Mesenchymal stem cell (in vitro differentiated cells and primary cell): ENCODE measurements at regions not wholly inside any gene's neighbourhood (a gene's known extent, or its start where the extent isn't known, plus 50 kb on each side); places are given as distances from the start of the nearest gene placed in this dataset.

Experiments used
- DNase-seq: peaks from one replicate; pipeline ENCODE4 v3.0.0-alpha.2; 2013
- H2AFZ ChIP-seq: one replicate; pipeline ENCODE4 v1.6.1; 2013; ENCODE audit warnings: low read depth, mild to moderate bottlenecking, control low read depth, inconsistent platforms, low read length, moderate library complexity
- H2AK5ac ChIP-seq: 2 replicates; pipeline ENCODE4 v1.6.1; 2013; ENCODE audit warnings: low read length, moderate library complexity, mild to moderate bottlenecking, inconsistent platforms; ENCODE audit not compliant: severe bottlenecking
- H2BK120ac ChIP-seq: one replicate; pipeline ENCODE4 v1.6.1; 2013; ENCODE audit warnings: low read depth, mild to moderate bottlenecking, inconsistent platforms, low read length, moderate library complexity
- H2BK12ac ChIP-seq, 2 experiments: one replicate each; pipeline ENCODE4 v1.6.1; 2013; ENCODE audit warnings: inconsistent platforms in 2 of 2, low read length in 2 of 2, mild to moderate bottlenecking in 2 of 2, moderate library complexity in 2 of 2, control low read depth in 1 of 2
- H2BK15ac ChIP-seq: one replicate; pipeline ENCODE4 v1.6.1; 2013; ENCODE audit warnings: mild to moderate bottlenecking, low read depth, inconsistent platforms; ENCODE audit not compliant: poor library complexity, severe bottlenecking
- H2BK5ac ChIP-seq: 2 replicates; pipeline ENCODE4 v1.6.1; 2013; ENCODE audit warnings: low read depth, mild to moderate bottlenecking, low read length, control low read depth, inconsistent platforms; ENCODE audit not compliant: poor library complexity, severe bottlenecking
- H3K14ac ChIP-seq, 2 experiments: one replicate each; pipeline ENCODE4 v1.6.1; 2013; ENCODE audit warnings: inconsistent platforms in 2 of 2, low read length in 2 of 2, control low read depth in 1 of 2, mild to moderate bottlenecking in 1 of 2, moderate library complexity in 1 of 2
- H3K18ac ChIP-seq, 2 experiments: one replicate each; pipeline ENCODE4 v1.6.1; 2013; ENCODE audit warnings: inconsistent platforms in 2 of 2, low read length in 2 of 2, control low read depth in 1 of 2, low read depth in 1 of 2, mild to moderate bottlenecking in 1 of 2
- H3K23ac ChIP-seq, 2 experiments: one replicate each; pipeline ENCODE4 v1.6.1; 2013; ENCODE audit warnings: inconsistent platforms in 2 of 2, low read length in 2 of 2, mild to moderate bottlenecking in 2 of 2, moderate library complexity in 2 of 2, control low read depth in 1 of 2
- H3K27ac ChIP-seq: 2 replicates; pipeline ENCODE4 v1.5.1; 2013; ENCODE audit warnings: mild to moderate bottlenecking, moderate library complexity, low read length, control low read depth, inconsistent platforms; ENCODE audit not compliant: poor library complexity, severe bottlenecking
- H3K27me3 ChIP-seq, 2 experiments: 2 replicates each; pipeline versions ENCODE4 v1.6.1 to v1.7.0; 2013; ENCODE audit warnings: low read length in 2 of 2, mild to moderate bottlenecking in 2 of 2, moderate library complexity in 2 of 2, control low read depth in 1 of 2, inconsistent platforms in 1 of 2; ENCODE audit not compliant: control insufficient read depth in 1 of 2, insufficient read depth in 1 of 2
- H3K36me3 ChIP-seq, 2 experiments: 2 replicates each; pipeline versions ENCODE4 v1.6.1 to v1.7.0; 2013; ENCODE audit warnings: low read length in 2 of 2, control low read depth in 1 of 2, inconsistent platforms in 1 of 2, low read depth in 1 of 2, mild to moderate bottlenecking in 1 of 2; ENCODE audit not compliant: insufficient read depth in 2 of 2, control insufficient read depth in 1 of 2
- H3K4ac ChIP-seq, 2 experiments: one replicate each; pipeline ENCODE4 v1.6.1; 2013; ENCODE audit warnings: inconsistent platforms in 2 of 2, low read length in 2 of 2, mild to moderate bottlenecking in 2 of 2, moderate library complexity in 2 of 2, control low read depth in 1 of 2, low read depth in 1 of 2
- H3K4me1 ChIP-seq: 2 replicates; pipeline ENCODE4 v1.6.1; 2013; ENCODE audit warnings: low read depth, low read length, control low read depth; ENCODE audit not compliant: control insufficient read depth, insufficient read depth
- H3K4me2 ChIP-seq: 2 replicates; pipeline ENCODE4 v1.6.1; 2013; ENCODE audit warnings: low read length, mild to moderate bottlenecking, inconsistent platforms; ENCODE audit not compliant: poor library complexity, severe bottlenecking
- H3K4me3 ChIP-seq, 2 experiments: 2 replicates each; pipeline versions ENCODE4 v1.5.1 to v1.7.0; 2013; ENCODE audit warnings: low read length in 2 of 2, mild to moderate bottlenecking in 2 of 2, control low read depth in 1 of 2, low read depth in 1 of 2; ENCODE audit not compliant: insufficient read depth in 1 of 2
- H3K79me1 ChIP-seq: replicated peaks from 2 replicates; pipeline ENCODE4 v1.6.1; 2013; ENCODE audit warnings: mild to moderate bottlenecking, control low read depth, low read length, inconsistent platforms; ENCODE audit not compliant: poor library complexity, severe bottlenecking
- H3K9ac ChIP-seq: 2 replicates; pipeline ENCODE4 v1.7.0; 2013; ENCODE audit warnings: mild to moderate bottlenecking, low read length, moderate library complexity
- H3K9me3 ChIP-seq: 2 replicates; pipeline ENCODE4 v1.7.0; 2013; ENCODE audit warnings: mild to moderate bottlenecking, low read length; ENCODE audit not compliant: control insufficient read depth
- H4K8ac ChIP-seq: one replicate; pipeline ENCODE4 v1.6.1; 2013; ENCODE audit warnings: inconsistent platforms, mild to moderate bottlenecking, low read length, moderate library complexity
- H4K91ac ChIP-seq: one replicate; pipeline ENCODE4 v1.6.1; 2013; ENCODE audit warnings: mild to moderate bottlenecking, low read length, inconsistent platforms
- WGBS: methylation state at CpG from one replicate; pipeline ENCODE4 v1.1.7; 2013; ENCODE audit warnings: mixed read lengths; 5-methylcytosine and 5-hydroxymethylcytosine counted together

DNA sequence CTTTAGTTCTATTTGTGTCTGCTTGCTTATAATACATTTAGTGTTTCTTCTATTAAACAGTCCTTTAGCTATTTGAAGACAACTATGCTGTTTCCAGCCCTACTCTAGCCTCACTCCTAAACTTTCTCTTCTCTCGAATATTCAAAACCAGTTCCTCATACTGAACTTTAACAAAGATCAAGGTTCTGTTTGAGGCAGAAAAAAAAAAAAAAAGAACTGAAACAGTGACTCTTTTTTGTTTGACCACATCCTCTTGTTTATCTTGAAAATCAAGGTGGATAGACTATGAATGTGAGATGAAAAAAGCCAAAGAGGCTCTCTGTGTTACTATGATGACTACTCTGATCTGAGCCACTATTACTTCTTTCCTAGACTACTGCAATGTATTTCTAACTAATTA is 154.3 kb downstream of the ZNF365 start:
- H3K4ac ChIP-seq = no peak overlapping the region
- no peak overlapping the region for H3K27ac ChIP-seq
- no peak overlapping the region for H2AK5ac ChIP-seq
- H2BK15ac ChIP-seq = no peak overlapping the region
- no peaks in the 10 kb centered on the region for H3K4me1 ChIP-seq
- no peak overlapping the region for H3K18ac ChIP-seq
- H3K79me1 ChIP-seq = no peaks in the 10 kb centered on the region
- no peak overlapping the region for H3K14ac ChIP-seq
- no peaks in the 10 kb centered on the region for H3K27me3 ChIP-seq
- H2BK12ac ChIP-seq = no peak overlapping the region
- H4K91ac ChIP-seq = no peak overlapping the region
- no peak overlapping the region for H2BK120ac ChIP-seq
- H3K36me3 ChIP-seq = no peaks in the 10 kb centered on the region
- WGBS = no CpG with 5 or more reads among the region's 1 CpG
- H3K9me3 ChIP-seq = no peaks in the 10 kb centered on the region
- no peak overlapping the region for H2BK5ac ChIP-seq
- no peak overlapping the region for H4K8ac ChIP-seq
- H3K4me3 ChIP-seq = no peak overlapping the region
- no peak overlapping the region for H3K9ac ChIP-seq
- H3K23ac ChIP-seq = no peak overlapping the region
- DNase-seq = no peak
- no peak overlapping the region for H2AFZ ChIP-seq
- H3K4me2 ChIP-seq = no peak overlapping the region

DNA sequence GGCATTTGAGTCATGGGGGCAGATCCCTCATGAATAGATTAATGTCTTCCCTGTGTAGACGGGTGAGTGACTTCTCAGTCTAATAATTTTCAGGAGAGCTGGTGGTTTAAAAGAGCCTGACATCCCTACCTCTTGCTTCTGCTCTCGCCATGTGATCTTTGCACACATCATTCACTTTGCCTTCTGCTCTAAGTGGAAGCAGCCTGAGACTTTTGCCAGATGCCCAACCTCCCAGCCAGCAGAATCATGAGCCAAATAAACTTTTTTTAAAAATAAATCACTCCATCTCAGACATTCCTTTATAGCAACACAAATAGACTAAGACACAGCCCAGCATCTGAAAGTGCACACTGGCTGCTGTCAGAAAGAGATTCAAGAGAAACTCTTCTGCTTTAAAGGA is 155.2 kb downstream of the ZNF365 start:
- H2BK120ac ChIP-seq = no peak overlapping the region
- H3K27me3 ChIP-seq = no peaks in the 10 kb centered on the region
- no peak overlapping the region for H4K8ac ChIP-seq
- no peak overlapping the region for H2AFZ ChIP-seq
- H3K79me1 ChIP-seq = no peaks in the 10 kb centered on the region
- H3K4me3 ChIP-seq = no peak overlapping the region
- H3K18ac ChIP-seq = no peak overlapping the region
- no peaks in the 10 kb centered on the region for H3K9me3 ChIP-seq
- no peak overlapping the region for H2BK12ac ChIP-seq
- 60% methylated on average over 1 of the region's 2 CpGs for WGBS
- H4K91ac ChIP-seq = no peak overlapping the region
- H3K14ac ChIP-seq = no peak overlapping the region
- H2AK5ac ChIP-seq = no peak overlapping the region
- H3K23ac ChIP-seq = no peak overlapping the region
- no peak overlapping the region for H3K4me2 ChIP-seq
- no peaks in the 10 kb centered on the region for H3K4me1 ChIP-seq
- H3K4ac ChIP-seq = no peak overlapping the region
- no peak overlapping the region for H3K27ac ChIP-seq
- DNase-seq = no peak
- no peak overlapping the region for H3K9ac ChIP-seq
- no peaks in the 10 kb centered on the region for H3K36me3 ChIP-seq
- no peak overlapping the region for H2BK5ac ChIP-seq
- H2BK15ac ChIP-seq = no peak overlapping the region

DNA sequence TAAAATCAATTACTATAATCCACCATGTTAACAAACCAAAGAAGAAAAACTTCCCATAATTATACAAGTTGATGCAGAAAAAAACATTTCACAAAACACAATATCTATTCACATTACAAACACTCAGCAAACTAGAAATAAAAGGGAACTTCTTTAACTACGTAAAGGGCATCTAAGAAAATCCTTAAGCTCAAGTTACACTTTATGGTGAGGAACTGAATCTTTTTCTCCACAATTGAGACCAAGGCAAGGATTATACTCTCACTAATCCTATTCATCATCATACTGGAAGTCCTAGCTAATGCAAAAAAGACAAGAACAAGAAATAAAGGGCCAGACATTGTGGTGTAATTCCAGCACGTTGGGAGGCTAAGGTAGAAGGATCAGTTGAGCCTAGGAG is 159.9 kb downstream of the ZNF365 start:
- Histone ChIP-seq H3K4me2 (no peak overlapping the region), H3K18ac (no peak overlapping the region)

DNA sequence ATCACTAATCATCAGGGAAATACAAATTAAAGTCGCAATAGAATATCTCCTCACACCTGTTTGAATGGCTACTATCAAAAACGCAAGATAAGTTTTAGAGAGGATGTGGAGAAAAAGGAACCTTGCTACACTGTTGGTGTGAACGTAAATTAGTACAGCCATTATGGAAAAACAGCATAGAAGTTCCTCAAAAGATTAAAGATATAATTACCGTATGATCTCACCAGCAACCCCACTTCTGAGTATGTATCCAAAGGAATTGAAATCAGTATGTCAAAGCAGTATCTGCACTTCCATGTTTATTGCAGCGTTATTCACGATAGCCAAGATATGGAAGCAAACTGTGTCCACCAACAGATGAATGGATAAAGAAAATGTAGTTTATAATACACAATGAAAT is 164.4 kb downstream of the ZNF365 start:
- no peak overlapping the region for H2BK5ac ChIP-seq
- no peaks in the 10 kb centered on the region for H3K36me3 ChIP-seq
- H3K4ac ChIP-seq = no peak overlapping the region
- WGBS = 80% methylated on average over 2 of the region's 6 CpGs
- H3K27ac ChIP-seq = no peak overlapping the region
- no peak overlapping the region for H2AK5ac ChIP-seq
- DNase-seq = no peak
- H3K23ac ChIP-seq = no peak overlapping the region
- H2AFZ ChIP-seq = no peak overlapping the region
- H3K79me1 ChIP-seq = no peaks in the 10 kb centered on the region
- no peak overlapping the region for H2BK15ac ChIP-seq
- no peak overlapping the region for H3K14ac ChIP-seq
- H3K18ac ChIP-seq = no peak overlapping the region
- no peak overlapping the region for H3K4me2 ChIP-seq
- no peak overlapping the region for H3K4me3 ChIP-seq
- H4K91ac ChIP-seq = no peak overlapping the region
- H4K8ac ChIP-seq = no peak overlapping the region
- no peak overlapping the region for H3K9ac ChIP-seq
- H2BK12ac ChIP-seq = no peak overlapping the region
- no peaks in the 10 kb centered on the region for H3K9me3 ChIP-seq
- H3K27me3 ChIP-seq = no peaks in the 10 kb centered on the region
- no peak overlapping the region for H2BK120ac ChIP-seq
- H3K4me1 ChIP-seq = peaks cover 2% of the 10 kb centered on the region

More for the DNA sequence above, 159.9 kb downstream of the ZNF365 start:
- Histone ChIP-seq H3K4me3 (no peak overlapping the region), H3K9me3 (no peaks in the 10 kb centered on the region), H3K79me1 (no peaks in the 10 kb centered on the region), H2BK5ac (no peak overlapping the region), H2BK15ac (no peak overlapping the region), H3K36me3 (no peaks in the 10 kb centered on the region), H4K8ac (no peak overlapping the region), H3K14ac (no peak overlapping the region), H3K4ac (no peak overlapping the region), H3K4me1 (no peaks in the 10 kb centered on the region), H2AFZ (no peak overlapping the region), H3K9ac (no peak overlapping the region), H4K91ac (no peak overlapping the region), H3K23ac (no peak overlapping the region), H2BK120ac (no peak overlapping the region), H2AK5ac (no peak overlapping the region), H2BK12ac (no peak overlapping the region), H3K27me3 (no peaks in the 10 kb centered on the region), H3K27ac (no peak overlapping the region)
- 67% methylated on average over 2 of the region's 2 CpGs for WGBS
- DNase-seq = no peak
